ENCODE measurements at regions not wholly inside any gene's neighbourhood (a gene's known extent, or its start where the extent isn't known, plus 50 kb on each side); places are given as distances from the start of the nearest gene placed in this dataset.

GRCh38 chr3:90184861-90185260 is 1077.4 kb downstream of the EPHA3 start:
- no peak for TF ChIP-seq CTCF (IDR thresholded peaks at IDR 0.05)
- no peak for TF ChIP-seq POLR2A (IDR thresholded peaks at IDR 0.05)

Measured in Peyer's patch (tissue), 4 donors.